Stimulated activated naive CD8-positive, alpha-beta T cell treated with anti-CD3 and anti-CD28 coated beads, Interleukin-15, Interleukin-2, amounts not matched to agents 100 ng/mL and 50 ng/mL, for 24 hours (primary cell): ENCODE measurements at regions not wholly inside any gene's neighbourhood (a gene's known extent, or its start where the extent isn't known, plus 50 kb on each side); places are given as distances from the start of the nearest gene placed in this dataset.
A peak's percentile ranks its signal among the peaks of the same experiment; 100 is the strongest.

Source experiments
- H3K27ac Mint-ChIP-seq: one replicate; pipeline ENCODE4 v1.8.0; 2021; ENCODE audit warnings: mild to moderate bottlenecking, mixed read lengths
- H3K27me3 Mint-ChIP-seq: one replicate; pipeline ENCODE4 v1.8.0; 2021; ENCODE audit warnings: mixed read lengths
- H3K36me3 Mint-ChIP-seq: one replicate; pipeline ENCODE4 v1.8.0; 2021; ENCODE audit warnings: low read depth, mixed read lengths
- H3K4me1 Mint-ChIP-seq: one replicate; pipeline ENCODE4 v1.8.0; 2021; ENCODE audit warnings: low read depth, mixed read lengths
- H3K4me3 Mint-ChIP-seq: one replicate; pipeline ENCODE4 v1.8.0; 2021; ENCODE audit warnings: mild to moderate bottlenecking, mixed read lengths
- H3K9me3 Mint-ChIP-seq: one replicate; pipeline ENCODE4 v1.8.0; 2021; ENCODE audit warnings: mixed read lengths

- H3K27ac Mint-ChIP-seq, result no peak overlapping the region
- no peak overlapping the region for H3K4me3 Mint-ChIP-seq
- no peaks in the 10 kb centered on the region for H3K4me1 Mint-ChIP-seq
- H3K9me3 Mint-ChIP-seq, result no peaks in the 10 kb centered on the region
- H3K36me3 Mint-ChIP-seq, result no peaks in the 10 kb centered on the region
- peaks cover 3% of the 10 kb centered on the region for H3K27me3 Mint-ChIP-seq
Measured at GRCh38 chr1:193358419-193358818, 172.0 kb upstream of the B3GALT2 start.

- Mint-ChIP-seq H3K27ac (no peak overlapping the region), H3K9me3 (no peaks in the 10 kb centered on the region), H3K4me3 (no peak overlapping the region), H3K4me1 (no peaks in the 10 kb centered on the region), H3K27me3 (peaks cover 3% of the 10 kb centered on the region), H3K36me3 (no peaks in the 10 kb centered on the region)
Measured at GRCh38 chr1:193356249-193356648, 169.8 kb upstream of the B3GALT2 start.

DNA sequence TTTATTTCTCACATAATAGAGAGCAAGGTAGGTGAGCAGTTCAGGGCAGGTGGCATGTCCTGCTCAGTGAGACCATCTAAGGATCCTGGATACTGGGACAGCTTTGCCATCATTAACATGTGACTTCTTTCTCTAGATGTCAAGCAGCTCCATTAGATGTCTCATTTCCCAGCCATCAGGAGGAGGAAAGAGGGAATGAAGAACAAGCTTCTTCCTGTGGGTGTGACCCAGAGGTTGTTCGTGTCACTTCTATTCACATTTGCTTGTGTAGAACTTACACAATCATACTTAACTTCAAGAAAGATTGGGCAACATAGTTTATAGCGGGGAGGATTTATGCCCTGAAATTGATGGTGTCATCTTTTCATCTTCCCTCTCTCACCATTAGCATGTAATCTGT, 169.2 kb upstream of the B3GALT2 start:
- H3K4me3 Mint-ChIP-seq, result no peak overlapping the region
- H3K9me3 Mint-ChIP-seq, result no peaks in the 10 kb centered on the region
- H3K27ac Mint-ChIP-seq, result no peak overlapping the region
- H3K27me3 Mint-ChIP-seq, result peaks cover 3% of the 10 kb centered on the region
- no peaks in the 10 kb centered on the region for H3K36me3 Mint-ChIP-seq
- no peaks in the 10 kb centered on the region for H3K4me1 Mint-ChIP-seq

DNA sequence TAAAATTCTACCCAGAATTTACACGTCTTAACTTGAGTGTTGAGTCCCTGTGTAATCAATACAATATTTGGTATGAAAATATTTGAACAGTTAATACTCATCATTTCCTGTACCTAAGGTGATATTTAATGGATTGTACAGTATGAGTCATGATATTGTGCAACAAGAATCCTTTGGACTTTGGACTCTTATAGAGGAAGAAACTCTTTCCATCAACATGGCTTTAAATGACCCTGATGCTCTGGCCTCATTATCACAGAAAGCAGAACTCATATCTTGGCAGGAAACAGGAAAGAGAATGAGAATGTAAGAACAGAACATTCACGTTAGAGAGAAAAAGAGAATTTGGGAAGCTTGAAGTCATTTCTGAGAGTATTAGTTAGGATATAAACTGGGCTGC, 168.8 kb upstream of the B3GALT2 start:
- H3K4me3 Mint-ChIP-seq, result no peak overlapping the region
- no peak overlapping the region for H3K27ac Mint-ChIP-seq
- peaks cover 3% of the 10 kb centered on the region for H3K27me3 Mint-ChIP-seq
- H3K4me1 Mint-ChIP-seq, result no peaks in the 10 kb centered on the region
- H3K36me3 Mint-ChIP-seq, result no peaks in the 10 kb centered on the region
- H3K9me3 Mint-ChIP-seq, result no peaks in the 10 kb centered on the region

DNA sequence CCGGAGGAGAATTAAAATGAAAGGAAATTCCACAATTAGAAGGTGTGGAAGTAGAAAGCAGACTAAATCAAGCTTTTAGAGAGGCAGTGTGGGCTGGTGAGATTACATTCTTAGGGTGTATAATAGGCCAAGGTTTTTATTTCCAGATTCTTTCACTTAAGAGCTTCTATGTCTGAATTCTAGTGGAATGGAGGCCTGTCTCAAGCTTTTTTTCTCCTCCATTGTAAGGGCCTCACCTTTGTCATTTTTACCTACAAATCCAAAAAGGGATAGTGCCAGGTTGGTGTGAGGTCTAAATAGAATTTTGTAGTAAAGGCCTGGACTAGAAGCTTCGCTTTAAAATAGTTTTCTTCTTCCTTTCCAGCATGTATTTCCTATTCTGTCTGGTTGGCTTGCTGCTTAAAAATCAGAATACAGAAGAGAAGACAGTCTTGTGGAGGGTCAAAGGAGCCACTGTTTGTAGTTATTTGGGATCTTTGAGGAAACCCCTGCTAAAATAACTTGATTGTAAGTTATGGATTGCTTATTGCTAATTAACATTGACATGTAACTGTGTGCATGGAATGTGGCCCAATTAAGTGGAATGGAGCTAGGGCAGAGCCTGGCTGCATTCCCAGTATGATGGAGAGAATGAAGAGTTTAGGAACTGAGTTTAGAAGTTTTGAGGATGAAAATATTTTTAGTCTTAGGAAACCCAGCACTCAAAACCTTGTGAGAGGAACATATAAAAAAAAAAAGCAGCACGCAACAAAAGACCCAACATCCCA, 162.5 kb upstream of the B3GALT2 start:
- Mint-ChIP-seq H3K27me3 (no peaks in the 10 kb centered on the region), H3K4me3 (no peak overlapping the region), H3K27ac (no peak overlapping the region), H3K4me1 (no peaks in the 10 kb centered on the region), H3K9me3 (no peaks in the 10 kb centered on the region), H3K36me3 (no peaks in the 10 kb centered on the region)

DNA sequence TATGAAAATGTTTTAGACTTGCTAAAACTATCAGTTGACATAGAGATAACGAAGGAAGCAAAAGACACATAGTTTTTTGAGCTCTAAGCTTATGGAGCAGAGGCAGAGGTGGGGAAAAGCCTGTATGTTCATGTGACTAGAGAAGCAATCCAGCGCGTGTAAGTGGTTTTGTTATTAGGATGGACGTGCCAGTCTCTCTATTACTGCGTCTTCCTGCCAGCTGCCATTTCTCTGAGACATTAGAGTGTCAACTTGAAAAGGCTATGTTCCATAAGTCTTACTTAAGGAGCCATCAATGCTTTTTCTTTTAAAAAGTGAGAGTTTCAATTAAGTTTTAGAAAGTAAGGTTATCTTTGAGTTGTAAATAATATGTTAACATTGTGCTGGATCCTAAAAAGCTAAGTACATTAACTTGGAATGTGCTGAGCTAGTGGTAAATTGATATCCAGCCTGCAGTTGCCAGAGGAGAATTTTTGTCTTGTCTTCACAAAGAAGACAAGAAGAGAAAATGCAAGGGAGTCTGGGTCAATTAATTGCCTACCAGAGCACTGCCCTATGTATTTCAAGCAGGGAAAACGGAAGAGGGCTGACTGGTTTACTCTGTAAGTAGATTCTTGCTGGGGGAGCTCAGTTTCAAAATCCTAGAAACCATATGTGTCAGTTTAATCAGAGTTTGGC, 161.8 kb upstream of the B3GALT2 start:
- Mint-ChIP-seq H3K36me3 (no peaks in the 10 kb centered on the region), H3K27me3 (no peaks in the 10 kb centered on the region), H3K9me3 (no peaks in the 10 kb centered on the region), H3K4me1 (no peaks in the 10 kb centered on the region), H3K27ac (no peak overlapping the region), H3K4me3 (no peak overlapping the region)

GRCh38 chr1:193346085-193346484, 159.7 kb upstream of the B3GALT2 start:
- Mint-ChIP-seq H3K27ac (no peak overlapping the region), H3K27me3 (no peaks in the 10 kb centered on the region), H3K36me3 (no peaks in the 10 kb centered on the region), H3K4me3 (no peak overlapping the region), H3K4me1 (no peaks in the 10 kb centered on the region), H3K9me3 (no peaks in the 10 kb centered on the region)

- no peaks in the 10 kb centered on the region for H3K27me3 Mint-ChIP-seq
- H3K4me1 Mint-ChIP-seq, result peaks cover 6% of the 10 kb centered on the region
- no peak overlapping the region for H3K4me3 Mint-ChIP-seq
- H3K27ac Mint-ChIP-seq, result no peak overlapping the region
- H3K9me3 Mint-ChIP-seq, result no peaks in the 10 kb centered on the region
- H3K36me3 Mint-ChIP-seq, result no peaks in the 10 kb centered on the region
Measured at GRCh38 chr1:193342811-193343210, 156.4 kb upstream of the B3GALT2 start.

DNA sequence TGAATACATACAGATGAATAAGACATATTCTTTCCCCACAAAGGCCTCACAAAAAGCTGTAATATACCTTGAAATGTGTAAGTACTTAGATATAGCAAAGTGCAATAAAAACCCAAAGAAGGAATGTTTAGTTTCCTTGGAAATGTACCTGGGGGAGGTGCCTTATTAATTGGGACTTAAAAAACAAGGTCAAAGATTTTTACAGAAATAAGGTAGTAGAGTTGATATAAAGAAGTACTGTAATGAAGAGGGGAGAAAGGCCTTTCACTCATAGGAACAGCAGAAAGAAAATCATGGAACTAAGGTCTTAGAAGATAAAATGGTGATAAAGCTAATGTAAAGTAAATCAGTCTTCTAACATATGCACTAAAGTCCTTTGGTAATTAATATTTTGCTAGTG, 153.9 kb upstream of the B3GALT2 start:
- no peak overlapping the region for H3K4me3 Mint-ChIP-seq
- no peaks in the 10 kb centered on the region for H3K36me3 Mint-ChIP-seq
- peaks cover 8% of the 10 kb centered on the region for H3K4me1 Mint-ChIP-seq
- H3K27ac Mint-ChIP-seq, result no peak overlapping the region
- H3K9me3 Mint-ChIP-seq, result no peaks in the 10 kb centered on the region
- H3K27me3 Mint-ChIP-seq, result no peaks in the 10 kb centered on the region

GRCh38 chr1:193339401-193339800, 153.0 kb upstream of the B3GALT2 start:
- Mint-ChIP-seq H3K4me3 (no peak overlapping the region), H3K36me3 (no peaks in the 10 kb centered on the region), H3K27ac (no peak overlapping the region), H3K9me3 (peaks cover 8% of the 10 kb centered on the region), H3K4me1 (peaks cover 8% of the 10 kb centered on the region), H3K27me3 (no peaks in the 10 kb centered on the region)

GRCh38 chr1:193338194-193338593, 151.8 kb upstream of the B3GALT2 start:
- Mint-ChIP-seq H3K9me3 (peaks cover 16% of the 10 kb centered on the region), H3K36me3 (no peaks in the 10 kb centered on the region), H3K27ac (no peak overlapping the region), H3K4me1 (peaks cover 8% of the 10 kb centered on the region), H3K27me3 (no peaks in the 10 kb centered on the region), H3K4me3 (peak overlapping the region; percentile 27)

DNA sequence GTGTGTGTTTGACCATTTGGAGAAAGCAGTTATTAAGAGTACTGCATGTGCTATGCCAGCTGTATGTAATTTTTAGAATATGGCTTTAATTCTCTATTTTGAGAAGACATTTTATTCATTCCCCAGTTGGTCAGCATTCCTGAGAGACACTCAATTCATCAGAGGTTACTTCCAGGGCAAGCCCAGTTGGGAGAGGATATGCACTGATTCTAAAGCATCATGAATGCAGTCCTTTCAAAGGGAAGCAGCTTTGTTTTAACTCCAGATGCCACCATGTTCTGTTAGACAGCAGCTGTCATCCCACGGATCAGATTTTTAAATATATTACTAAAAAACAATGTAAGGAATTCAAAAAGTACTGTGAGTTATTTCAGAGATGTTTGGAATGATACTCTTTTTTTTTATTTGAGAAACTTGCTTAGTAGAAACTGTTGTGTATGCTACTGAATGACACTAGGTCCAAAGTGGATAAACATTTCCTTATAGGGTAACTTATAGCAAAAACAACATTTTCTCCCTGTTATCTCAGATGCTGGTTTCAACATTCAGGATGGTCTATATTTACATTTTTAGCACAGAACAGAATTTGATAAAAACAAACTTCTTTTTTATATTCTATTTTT, 149.5 kb upstream of the B3GALT2 start:
- Mint-ChIP-seq H3K27me3 (no peaks in the 10 kb centered on the region), H3K4me3 (no peak overlapping the region), H3K36me3 (peaks cover 6% of the 10 kb centered on the region), H3K9me3 (peaks cover 30% of the 10 kb centered on the region), H3K27ac (no peak overlapping the region), H3K4me1 (peaks cover 8% of the 10 kb centered on the region)

DNA sequence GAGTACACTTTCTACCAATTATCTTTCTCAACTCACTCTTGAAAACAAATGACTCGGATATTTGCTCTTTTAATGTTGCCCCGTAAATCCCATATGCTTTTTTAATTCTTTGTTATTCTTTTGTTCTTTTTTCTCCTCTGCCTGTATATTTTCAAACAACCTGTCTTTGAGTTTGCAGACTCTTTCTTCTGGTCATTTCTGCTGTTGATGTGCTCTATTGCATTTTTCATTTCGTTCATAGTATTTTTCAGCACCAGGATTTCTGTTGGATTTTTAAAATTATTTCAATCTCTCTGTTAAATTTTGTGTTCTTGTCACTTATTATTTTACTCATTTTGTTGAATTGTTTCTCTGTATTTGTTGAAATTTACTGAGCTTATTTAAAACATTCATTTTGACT, 146.8 kb upstream of the B3GALT2 start:
- Mint-ChIP-seq H3K4me1 (peaks cover 5% of the 10 kb centered on the region), H3K27ac (no peak overlapping the region), H3K9me3 (peaks cover 42% of the 10 kb centered on the region), H3K27me3 (no peaks in the 10 kb centered on the region), H3K36me3 (peaks cover 14% of the 10 kb centered on the region), H3K4me3 (no peak overlapping the region)

- peaks cover 9% of the 10 kb centered on the region for H3K36me3 Mint-ChIP-seq
- H3K4me3 Mint-ChIP-seq, result no peak overlapping the region
- no peak overlapping the region for H3K27ac Mint-ChIP-seq
- H3K27me3 Mint-ChIP-seq, result no peaks in the 10 kb centered on the region
- peaks cover 25% of the 10 kb centered on the region for H3K9me3 Mint-ChIP-seq
- H3K4me1 Mint-ChIP-seq, result no peaks in the 10 kb centered on the region
Measured at GRCh38 chr1:193326296-193326695, 139.9 kb upstream of the B3GALT2 start.

- no peaks in the 10 kb centered on the region for H3K4me1 Mint-ChIP-seq
Measured at GRCh38 chr1:193325771-193326170, 139.4 kb upstream of the B3GALT2 start.

More at GRCh38 chr1:193325771-193326170, 139.4 kb upstream of the B3GALT2 start:
- peaks cover 6% of the 10 kb centered on the region for H3K36me3 Mint-ChIP-seq
- no peak overlapping the region for H3K4me3 Mint-ChIP-seq
- H3K27ac Mint-ChIP-seq, result no peak overlapping the region
- H3K27me3 Mint-ChIP-seq, result no peaks in the 10 kb centered on the region
- H3K9me3 Mint-ChIP-seq, result peaks cover 22% of the 10 kb centered on the region
